ENCODE measurements at regions not wholly inside any gene's neighbourhood (a gene's known extent, or its start where the extent isn't known, plus 50 kb on each side); places are given as distances from the start of the nearest gene placed in this dataset.
"Not testable (repeated sequence)": the region's sequence is repeated elsewhere in the genome, so short reads cannot be mapped to it uniquely, and the experiment has no call there.

GRCh38 chr5:169408171-169408570 is 107.2 kb upstream of the SLIT3 start:
- CTCF ChIA-PET = no interaction called here
- Mint-ChIP-seq H3K4me3 (no peak overlapping the region), H3K27me3 (peaks cover 9% of the 10 kb centered on the region), H3K9me3 (no peaks in the 10 kb centered on the region), H3K36me3 (no peaks in the 10 kb centered on the region), H3K4me1 (ENCODE audit: low read depth) (no peaks in the 10 kb centered on the region), H3K27ac (no peak overlapping the region)
- POLR2A ChIA-PET = no interaction called here
- no peak for DNase-seq
- intact Hi-C loops (cut with micrococcal nuclease) = no loop called here

- no peaks in the 10 kb centered on the region for H3K9me3 Mint-ChIP-seq
- intact Hi-C loops (cut with micrococcal nuclease) = no loop called here
- no peak overlapping the region for H3K4me3 Mint-ChIP-seq
- no peak for DNase-seq
- no peaks in the 10 kb centered on the region for H3K4me1 Mint-ChIP-seq (ENCODE audit: low read depth)
- H3K27ac Mint-ChIP-seq = no peak overlapping the region
- ChIA-PET CTCF (no interaction called here), POLR2A (no interaction called here)
- peaks cover 11% of the 10 kb centered on the region for H3K27me3 Mint-ChIP-seq
- no peaks in the 10 kb centered on the region for H3K36me3 Mint-ChIP-seq
These were observed 103.3 kb upstream of the SLIT3 start for GRCh38 chr5:169404223-169404622.

- H3K27ac Mint-ChIP-seq = no peak overlapping the region
- no peaks in the 10 kb centered on the region for H3K36me3 Mint-ChIP-seq
- no peak for DNase-seq
- ChIA-PET CTCF (no interaction called here), POLR2A (no interaction called here)
- peaks cover 15% of the 10 kb centered on the region for H3K27me3 Mint-ChIP-seq
- intact Hi-C loops (cut with micrococcal nuclease) = no loop called here
- peaks cover 3% of the 10 kb centered on the region for H3K9me3 Mint-ChIP-seq
- no peak overlapping the region for H3K4me3 Mint-ChIP-seq
- no peaks in the 10 kb centered on the region for H3K4me1 Mint-ChIP-seq (ENCODE audit: low read depth)
These were observed 97.6 kb upstream of the SLIT3 start for GRCh38 chr5:169398515-169398914.

- DNase-seq = no peak
- Mint-ChIP-seq H3K4me1 (ENCODE audit: low read depth) (no peaks in the 10 kb centered on the region), H3K27me3 (peaks cover 12% of the 10 kb centered on the region), H3K9me3 (peaks cover 3% of the 10 kb centered on the region), H3K4me3 (no peak overlapping the region), H3K36me3 (no peaks in the 10 kb centered on the region), H3K27ac (no peak overlapping the region)
- ChIA-PET CTCF (no interaction called here), POLR2A (no interaction called here)
- intact Hi-C loops (cut with micrococcal nuclease) = no loop called here
These were observed 94.2 kb upstream of the SLIT3 start for GRCh38 chr5:169395136-169395535.

- H3K27me3 Mint-ChIP-seq = peaks cover 11% of the 10 kb centered on the region
- H3K27ac Mint-ChIP-seq = no peak overlapping the region
- no peak for DNase-seq
- no peaks in the 10 kb centered on the region for H3K36me3 Mint-ChIP-seq
- H3K9me3 Mint-ChIP-seq = peaks cover 3% of the 10 kb centered on the region
- intact Hi-C loops (cut with micrococcal nuclease) = no loop called here
- no peaks in the 10 kb centered on the region for H3K4me1 Mint-ChIP-seq (ENCODE audit: low read depth)
- H3K4me3 Mint-ChIP-seq = no peak overlapping the region
- POLR2A ChIA-PET = no interaction called here
- CTCF ChIA-PET = no interaction called here
These were observed 93.4 kb upstream of the SLIT3 start for GRCh38 chr5:169394371-169394770.

- Mint-ChIP-seq H3K27ac (no peak overlapping the region), H3K9me3 (peaks cover 3% of the 10 kb centered on the region), H3K27me3 (peaks cover 13% of the 10 kb centered on the region), H3K36me3 (no peaks in the 10 kb centered on the region), H3K4me1 (ENCODE audit: low read depth) (no peaks in the 10 kb centered on the region), H3K4me3 (no peak overlapping the region)
- ChIA-PET POLR2A (no interaction called here), CTCF (no interaction called here)
- intact Hi-C loops (cut with micrococcal nuclease) = no loop called here
- DNase-seq = no peak
These were observed 93.0 kb upstream of the SLIT3 start for GRCh38 chr5:169393907-169394306.

GRCh38 chr5:169390265-169390664 is 89.3 kb upstream of the SLIT3 start:
- no peak for DNase-seq
- no peaks in the 10 kb centered on the region for H3K36me3 Mint-ChIP-seq
- peaks cover 7% of the 10 kb centered on the region for H3K27me3 Mint-ChIP-seq
- no peak overlapping the region for H3K4me3 Mint-ChIP-seq
- H3K27ac Mint-ChIP-seq = no peak overlapping the region
- no peaks in the 10 kb centered on the region for H3K9me3 Mint-ChIP-seq
- CTCF ChIA-PET = no interaction called here
- no peaks in the 10 kb centered on the region for H3K4me1 Mint-ChIP-seq (ENCODE audit: low read depth)
- POLR2A ChIA-PET = no interaction called here
- intact Hi-C loops (cut with micrococcal nuclease) = no loop called here

GRCh38 chr5:169389318-169389717 is 88.4 kb upstream of the SLIT3 start:
- H3K9me3 Mint-ChIP-seq = no peaks in the 10 kb centered on the region
- peaks cover 5% of the 10 kb centered on the region for H3K27me3 Mint-ChIP-seq
- intact Hi-C loops (cut with micrococcal nuclease) = no loop called here
- POLR2A ChIA-PET = no interaction called here
- H3K36me3 Mint-ChIP-seq = no peaks in the 10 kb centered on the region
- CTCF ChIA-PET = no interaction called here
- no peak overlapping the region for H3K27ac Mint-ChIP-seq
- no peak overlapping the region for H3K4me3 Mint-ChIP-seq
- DNase-seq = no peak
- H3K4me1 Mint-ChIP-seq (ENCODE audit: low read depth) = no peaks in the 10 kb centered on the region

- no peak overlapping the region for H3K27ac Mint-ChIP-seq
- no peaks in the 10 kb centered on the region for H3K4me1 Mint-ChIP-seq (ENCODE audit: low read depth)
- H3K36me3 Mint-ChIP-seq = no peaks in the 10 kb centered on the region
- DNase-seq = no peak
- H3K27me3 Mint-ChIP-seq = peaks cover 5% of the 10 kb centered on the region
- ChIA-PET CTCF (no interaction called here), POLR2A (no interaction called here)
- intact Hi-C loops (cut with micrococcal nuclease) = no loop called here
- H3K4me3 Mint-ChIP-seq = no peak overlapping the region
- no peaks in the 10 kb centered on the region for H3K9me3 Mint-ChIP-seq
These were observed 84.7 kb upstream of the SLIT3 start for GRCh38 chr5:169385636-169386035.

GRCh38 chr5:169384661-169385060 is 83.7 kb upstream of the SLIT3 start:
- no peak for DNase-seq
- CTCF ChIA-PET = no interaction called here
- Mint-ChIP-seq H3K9me3 (peaks cover under 1% of the 10 kb centered on the region), H3K36me3 (no peaks in the 10 kb centered on the region), H3K4me3 (no peak overlapping the region), H3K4me1 (ENCODE audit: low read depth) (no peaks in the 10 kb centered on the region), H3K27ac (no peak overlapping the region), H3K27me3 (peaks cover 5% of the 10 kb centered on the region)
- intact Hi-C loops (cut with micrococcal nuclease) = no loop called here
- POLR2A ChIA-PET = interaction anchor here (0.6 kb wide), 1 partner anchor 759 kb away, joined by 3 read pairs; no protein-coding TSS in a partner anchor

GRCh38 chr5:169374761-169375160 is 73.8 kb upstream of the SLIT3 start:
- Mint-ChIP-seq H3K36me3 (no peaks in the 10 kb centered on the region), H3K9me3 (peaks cover 13% of the 10 kb centered on the region), H3K27me3 (no peaks in the 10 kb centered on the region), H3K4me1 (ENCODE audit: low read depth) (no peaks in the 10 kb centered on the region), H3K27ac (no peak overlapping the region), H3K4me3 (no peak overlapping the region)
- ChIA-PET CTCF (no interaction called here), POLR2A (no interaction called here)
- no peak for DNase-seq
- intact Hi-C loops (cut with micrococcal nuclease) = no loop called here

GRCh38 chr5:169374111-169374510 is 73.2 kb upstream of the SLIT3 start:
- Mint-ChIP-seq H3K4me3 (no peak overlapping the region), H3K36me3 (no peaks in the 10 kb centered on the region), H3K27me3 (no peaks in the 10 kb centered on the region), H3K27ac (no peak overlapping the region), H3K4me1 (ENCODE audit: low read depth) (no peaks in the 10 kb centered on the region), H3K9me3 (peaks cover 8% of the 10 kb centered on the region)
- DNase-seq = no peak
- CTCF ChIA-PET = no interaction called here
- POLR2A ChIA-PET = no interaction called here
- intact Hi-C loops (cut with micrococcal nuclease) = no loop called here

GRCh38 chr5:169371801-169372200 is 70.9 kb upstream of the SLIT3 start:
- H3K4me1 Mint-ChIP-seq (ENCODE audit: low read depth) = not testable (repeated sequence)

GRCh38 chr5:169369130-169369529 is 68.2 kb upstream of the SLIT3 start:
- peaks cover 3% of the 10 kb centered on the region for H3K27me3 Mint-ChIP-seq
- intact Hi-C loops (cut with micrococcal nuclease) = no loop called here
- H3K9me3 Mint-ChIP-seq = peaks cover 7% of the 10 kb centered on the region
- DNase-seq = no peak
- no peak overlapping the region for H3K4me3 Mint-ChIP-seq
- no peaks in the 10 kb centered on the region for H3K36me3 Mint-ChIP-seq
- CTCF ChIA-PET = no interaction called here
- no peak overlapping the region for H3K27ac Mint-ChIP-seq
- no peaks in the 10 kb centered on the region for H3K4me1 Mint-ChIP-seq (ENCODE audit: low read depth)
- POLR2A ChIA-PET = no interaction called here

More at GRCh38 chr5:169371801-169372200, 70.9 kb upstream of the SLIT3 start:
- intact Hi-C loops (cut with micrococcal nuclease); H3K9me3 Mint-ChIP-seq; H3K4me3 Mint-ChIP-seq; H3K36me3 Mint-ChIP-seq; POLR2A ChIA-PET; H3K27me3 Mint-ChIP-seq; H3K27ac Mint-ChIP-seq; DNase-seq: not testable (repeated sequence)
- CTCF ChIA-PET = interaction anchor here (0.6 kb wide), 1 partner anchor 424 kb away, joined by 5 read pairs; no protein-coding TSS in a partner anchor
